Lung (tissue), 11 donors: ENCODE measurements at regions not wholly inside any gene's neighbourhood (a gene's known extent, or its start where the extent isn't known, plus 50 kb on each side); places are given as distances from the start of the nearest gene placed in this dataset.

Experiments used
- ATAC-seq: fragments of 200-7000 bp; cut with Tn5 transposase; one replicate; pipeline ENCODE4 v1.9.1; 2020; ENCODE audit warnings: moderate number of reproducible peaks; ENCODE audit not compliant: insufficient read depth, low FRiP score
- DNase-seq, 3 donors: peaks; one replicate each; pipeline ENCODE4 v3.0.0-alpha.2; 2013 to 2017
- H3K27ac ChIP-seq, 2 donors: one replicate each; pipeline ENCODE4 v1.5.1; 2013; ENCODE audit warnings: mild to moderate bottlenecking in 2 of 2, moderate library complexity in 2 of 2, control low read depth in 1 of 2, inconsistent platforms in 1 of 2, low read depth in 1 of 2, low read length in 1 of 2
- H3K27me3 ChIP-seq, 3 donors: one replicate each; pipeline ENCODE4 v1.5.1; 2013; ENCODE audit warnings: low read length in 2 of 3; ENCODE audit not compliant: control insufficient read depth in 3 of 3, insufficient read depth in 3 of 3
- H3K36me3 ChIP-seq, 4 donors: one replicate each; pipeline ENCODE4 v1.5.1; 2013; ENCODE audit warnings: low read length in 4 of 4, mild to moderate bottlenecking in 1 of 4, moderate library complexity in 1 of 4; ENCODE audit not compliant: control insufficient read depth in 4 of 4, insufficient read depth in 4 of 4
- H3K4me1 ChIP-seq, 5 donors: one replicate each; pipeline ENCODE4 v1.5.1; 2013; ENCODE audit warnings: low read length in 5 of 5, mild to moderate bottlenecking in 2 of 5, moderate library complexity in 1 of 5; ENCODE audit not compliant: control insufficient read depth in 5 of 5, insufficient read depth in 5 of 5
- H3K4me3 ChIP-seq: one replicate; pipeline ENCODE4 v1.5.1; 2013; ENCODE audit warnings: mild to moderate bottlenecking, control low read depth, moderate library complexity
- H3K9ac ChIP-seq, 2 donors: one replicate each; pipeline ENCODE4 v1.5.1; 2013; ENCODE audit warnings: low read length in 2 of 2, control low read depth in 1 of 2; ENCODE audit not compliant: insufficient read depth in 1 of 2
- H3K9me3 ChIP-seq, 4 donors: one replicate each; pipeline ENCODE4 v1.5.1; 2013; ENCODE audit warnings: low read length in 3 of 4, mild to moderate bottlenecking in 1 of 4, moderate library complexity in 1 of 4; ENCODE audit not compliant: control insufficient read depth in 4 of 4, insufficient read depth in 3 of 4
- WGBS, 2 donors: extraction: QIAGEN DNeasy Blood & Tissue Kit; methylation state at CpG; one replicate each; pipeline ENCODE4 v1.1.7; 2013; 5-methylcytosine and 5-hydroxymethylcytosine counted together
- TF ChIP-seq, protein P1 (sequence below): IDR thresholded peaks from 2 replicates; pipeline ENCODE4 v1.5.1; 2012; ENCODE audit warnings: mild to moderate bottlenecking; ENCODE audit errors: control extremely low read depth, extremely low read depth
- donor health status: control.
- donor health status: control.
- donor health status: Bipolar disorder and iron deficiency.
- donor health status: healthy.
- donor health status: DM: yes; HTN: yes; CAD: no.

- Histone ChIP-seq H3K4me3 (no peak overlapping the region), H3K9me3 (peaks cover 0 to 3% (median 0%) of the 10 kb centered on the region in 4 donors), H3K4me1 (peaks cover 0 to 49% (median 2%) of the 10 kb centered on the region in 5 donors), H3K27me3 (peaks cover under 1 to 64% (median 16%) of the 10 kb centered on the region in 3 donors), H3K27ac (no peak overlapping the region), H3K36me3 (no peaks in the 10 kb centered on the region), H3K9ac (no peak overlapping the region)
- 72 to 74% methylated on average over 16 of the region's 16 CpGs for WGBS, 2 donors
- ATAC-seq (no peak), DNase-seq (no peak)
- TF ChIP-seq, protein P1, sequence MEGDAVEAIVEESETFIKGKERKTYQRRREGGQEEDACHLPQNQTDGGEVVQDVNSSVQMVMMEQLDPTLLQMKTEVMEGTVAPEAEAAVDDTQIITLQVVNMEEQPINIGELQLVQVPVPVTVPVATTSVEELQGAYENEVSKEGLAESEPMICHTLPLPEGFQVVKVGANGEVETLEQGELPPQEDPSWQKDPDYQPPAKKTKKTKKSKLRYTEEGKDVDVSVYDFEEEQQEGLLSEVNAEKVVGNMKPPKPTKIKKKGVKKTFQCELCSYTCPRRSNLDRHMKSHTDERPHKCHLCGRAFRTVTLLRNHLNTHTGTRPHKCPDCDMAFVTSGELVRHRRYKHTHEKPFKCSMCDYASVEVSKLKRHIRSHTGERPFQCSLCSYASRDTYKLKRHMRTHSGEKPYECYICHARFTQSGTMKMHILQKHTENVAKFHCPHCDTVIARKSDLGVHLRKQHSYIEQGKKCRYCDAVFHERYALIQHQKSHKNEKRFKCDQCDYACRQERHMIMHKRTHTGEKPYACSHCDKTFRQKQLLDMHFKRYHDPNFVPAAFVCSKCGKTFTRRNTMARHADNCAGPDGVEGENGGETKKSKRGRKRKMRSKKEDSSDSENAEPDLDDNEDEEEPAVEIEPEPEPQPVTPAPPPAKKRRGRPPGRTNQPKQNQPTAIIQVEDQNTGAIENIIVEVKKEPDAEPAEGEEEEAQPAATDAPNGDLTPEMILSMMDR = no peak
These were observed 218.1 kb upstream of the FOXF1 start for GRCh38 chr16:86292171-86292775.

DNA sequence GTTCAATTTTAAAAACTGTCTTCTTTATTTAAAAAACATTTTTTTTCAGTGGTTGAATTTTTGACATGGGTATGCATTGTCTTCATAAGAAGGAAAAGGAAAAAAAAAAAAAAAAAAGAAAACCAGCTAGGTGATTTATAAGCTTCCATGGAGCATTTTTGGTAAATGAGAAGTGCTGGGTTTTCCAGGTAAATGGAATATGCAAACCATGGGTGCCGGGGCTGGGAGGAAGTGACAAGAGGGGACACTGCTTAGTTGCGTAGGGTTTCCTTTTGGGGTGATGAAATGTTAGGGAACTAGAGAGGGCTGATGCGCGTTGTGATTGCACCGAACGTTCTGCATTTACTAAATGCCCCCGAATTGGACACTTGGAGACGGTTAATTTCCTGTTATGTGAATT is 217.4 kb upstream of the FOXF1 start:
- H3K27ac ChIP-seq = no peak overlapping the region
- H3K36me3 ChIP-seq = no peaks in the 10 kb centered on the region
- DNase-seq = no peak
- peaks cover 0 to 63% (median 16%) of the 10 kb centered on the region in 3 donors for H3K27me3 ChIP-seq
- H3K4me1 ChIP-seq = peaks cover 0 to 56% (median 2%) of the 10 kb centered on the region in 5 donors
- 55 to 75% methylated on average over 8 of the region's 8 CpGs for WGBS, 2 donors
- peaks cover 0 to 3% (median 0%) of the 10 kb centered on the region in 4 donors for H3K9me3 ChIP-seq
- H3K4me3 ChIP-seq = no peak overlapping the region
- no peak for ATAC-seq
- no peak overlapping the region for H3K9ac ChIP-seq
- TF ChIP-seq, protein P1 = no peak

DNA sequence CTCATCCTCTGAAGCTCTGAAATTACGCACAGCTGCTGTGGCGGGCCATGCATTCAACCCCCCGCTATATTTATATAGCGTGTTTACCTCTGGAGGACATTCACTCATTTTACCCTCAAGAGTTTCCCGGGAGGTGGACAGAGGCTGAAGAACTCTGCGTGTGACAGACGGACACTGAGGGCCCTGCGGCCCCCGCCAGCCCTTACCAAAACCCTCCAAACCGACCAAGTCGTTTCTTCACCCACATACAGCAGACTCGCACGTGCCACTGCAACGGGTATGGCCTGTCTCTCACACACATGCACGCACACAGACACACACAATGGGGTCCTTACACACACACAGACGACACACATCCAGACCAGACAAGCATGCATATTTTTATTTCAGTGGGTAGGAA is 216.4 kb upstream of the FOXF1 start:
- H3K36me3 ChIP-seq = no peaks in the 10 kb centered on the region
- WGBS, 2 donors = 76 to 80% methylated on average over 16 of the region's 16 CpGs
- H3K27ac ChIP-seq = no peak overlapping the region
- TF ChIP-seq, protein P1 = no peak
- H3K9ac ChIP-seq = no peak overlapping the region
- H3K4me1 ChIP-seq = peaks cover 0 to 61% (median 2%) of the 10 kb centered on the region in 5 donors
- ATAC-seq (no peak), DNase-seq (peak in 1 of 3 donors; percentile 44)
- no peak overlapping the region for H3K4me3 ChIP-seq
- peaks cover 0 to 57% (median 8%) of the 10 kb centered on the region in 3 donors for H3K27me3 ChIP-seq
- H3K9me3 ChIP-seq = peaks cover 0 to 3% (median 0%) of the 10 kb centered on the region in 4 donors
